GM12891 (cell line): ENCODE measurements at regions not wholly inside any gene's neighbourhood (a gene's known extent, or its start where the extent isn't known, plus 50 kb on each side); places are given as distances from the start of the nearest gene placed in this dataset.

Source experiments
- DNase-seq: peaks from one replicate; pipeline ENCODE4 v3.0.0; 2011; ENCODE audit warnings: low spot score; ENCODE audit not compliant: insufficient read length
- FAIRE-seq: peaks from 2 replicates; lab custom pipeline; 2011; peaks lifted over from hg19 to GRCh38; lab: Jason Lieb, UNC
- PAX5 ChIP-seq: IDR thresholded peaks from 2 replicates; pipeline ENCODE4 v1.6.1; 2011; ENCODE audit warnings: low read length, moderate library complexity, mild to moderate bottlenecking; ENCODE audit not compliant: insufficient read depth, severe bottlenecking
- POLR2A ChIP-seq: IDR thresholded peaks from 2 replicates; pipeline ENCODE4 v1.6.1; 2011; ENCODE audit warnings: low read depth, low read length, control low read depth
- POLR2AphosphoS5 ChIP-seq: IDR thresholded peaks from 2 replicates; pipeline ENCODE4 v1.6.1; 2011; ENCODE audit warnings: low read depth, low read length, control low read depth
- POU2F2 ChIP-seq: IDR thresholded peaks from 2 replicates; pipeline ENCODE4 v1.6.1; 2011; ENCODE audit warnings: low read depth, mild to moderate bottlenecking, control low read depth, low read length, moderate library complexity
- SPI1 ChIP-seq: IDR thresholded peaks from 2 replicates; pipeline ENCODE4 v1.6.1; 2011; ENCODE audit warnings: low read depth, low read length, control low read depth
- TAF1 ChIP-seq: IDR thresholded peaks from 2 replicates; pipeline ENCODE4 v1.6.1; 2011; ENCODE audit warnings: low read depth, low read length, control low read depth

DNA sequence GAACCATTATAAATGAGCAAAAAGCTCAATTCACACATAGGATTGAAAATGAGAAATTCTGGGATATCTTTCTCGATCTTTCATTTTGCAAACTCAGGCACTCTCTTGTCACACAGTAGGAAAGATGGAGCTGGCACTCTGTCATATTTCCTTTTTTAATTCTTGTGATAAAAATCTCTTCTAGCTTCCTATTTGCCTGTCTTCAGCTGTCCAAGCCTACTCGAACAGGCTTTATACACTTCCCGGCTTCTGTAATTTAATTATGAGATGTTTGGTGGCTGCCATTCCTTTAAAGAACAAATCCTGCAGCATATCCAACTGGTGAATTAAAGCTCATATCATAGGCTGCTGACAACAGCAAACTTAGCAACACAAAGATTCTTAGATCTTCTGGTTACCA is 1484.3 kb upstream of the PIK3C3 start:
- no peak for TF ChIP-seq TAF1
- TF ChIP-seq POU2F2: no peak
- TF ChIP-seq POLR2A: no peak
- no peak for TF ChIP-seq POLR2AphosphoS5
- TF ChIP-seq PAX5: no peak
- TF ChIP-seq SPI1: no peak
- DNase-seq (no peak), FAIRE-seq (no peak)

DNA sequence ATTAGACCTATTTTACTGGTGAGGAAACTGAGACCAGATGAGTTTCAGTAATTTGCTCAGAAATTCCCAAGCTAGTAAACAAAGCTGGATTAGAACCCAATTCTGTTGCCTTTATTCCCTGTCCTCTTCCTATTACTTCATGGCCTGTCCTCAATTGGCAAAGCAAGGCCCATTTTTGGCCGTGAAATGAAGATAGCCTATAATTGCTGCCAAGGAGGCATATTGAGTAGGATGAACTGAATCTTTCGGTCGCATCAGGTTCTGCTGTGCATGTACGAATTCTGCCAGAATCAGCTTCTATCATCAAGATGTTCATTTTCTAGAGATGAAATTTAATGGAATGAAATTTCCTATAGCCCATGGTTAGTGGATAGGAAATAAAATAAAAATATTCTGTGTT is 1485.2 kb upstream of the PIK3C3 start:
- DNase-seq (no peak), FAIRE-seq (no peak)
- TF ChIP-seq POLR2A (no peak), POU2F2 (no peak), TAF1 (no peak), SPI1 (no peak), PAX5 (no peak), POLR2AphosphoS5 (no peak)

DNA sequence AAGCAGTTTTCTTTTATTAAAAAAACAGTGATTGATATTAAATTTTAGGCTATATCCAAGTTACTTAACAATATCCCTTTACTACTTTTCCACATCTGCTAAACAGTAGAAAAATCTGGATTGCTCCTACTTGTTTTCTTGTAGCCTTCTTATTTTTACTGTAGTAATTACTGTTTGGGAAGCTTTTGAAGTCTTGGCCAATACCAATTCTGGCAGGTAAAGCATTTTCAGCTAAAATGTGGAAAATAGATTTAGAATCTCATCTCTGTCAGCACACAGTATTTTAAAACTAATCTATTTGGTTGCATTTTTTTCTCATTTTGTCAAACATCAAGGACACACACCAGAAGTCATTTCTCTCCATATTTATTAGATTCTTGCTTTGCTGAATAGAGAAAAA is 1485.7 kb upstream of the PIK3C3 start:
- TF ChIP-seq SPI1: no peak
- TF ChIP-seq POLR2A: no peak
- TF ChIP-seq POU2F2: no peak
- no peak for TF ChIP-seq TAF1
- no peak for TF ChIP-seq PAX5
- no peak for TF ChIP-seq POLR2AphosphoS5
- FAIRE-seq: no peak

DNA sequence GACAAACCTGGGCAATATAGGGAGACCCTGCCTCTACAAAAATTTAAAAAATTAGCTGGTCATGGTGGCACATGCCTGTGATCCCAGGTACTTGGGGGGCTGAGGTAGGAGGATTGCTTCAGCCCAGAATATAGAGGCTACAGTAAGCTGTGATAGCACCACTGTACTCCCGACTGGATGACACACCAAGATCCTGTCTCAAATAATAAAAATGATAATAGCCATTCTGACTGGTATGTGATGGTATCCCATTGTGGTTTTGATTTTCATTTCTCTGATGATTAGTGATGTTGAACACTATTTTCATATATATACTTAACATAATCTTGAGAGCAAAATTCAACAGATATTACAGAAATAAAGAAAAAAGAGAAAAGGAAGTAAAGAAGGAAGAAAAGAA is 1491.0 kb upstream of the PIK3C3 start:
- FAIRE-seq (no peak), DNase-seq (no peak)
- TF ChIP-seq POU2F2 (no peak), POLR2AphosphoS5 (no peak), PAX5 (no peak), SPI1 (no peak), POLR2A (no peak), TAF1 (no peak)

More for the DNA sequence above, 1485.7 kb upstream of the PIK3C3 start:
- DNase-seq: no peak

- TF ChIP-seq POU2F2 (no peak), POLR2A (no peak), TAF1 (no peak)
- DNase-seq (no peak), FAIRE-seq (no peak)
These were observed 1501.1 kb upstream of the PIK3C3 start for GRCh38 chr18:40453903-40454302.

DNA sequence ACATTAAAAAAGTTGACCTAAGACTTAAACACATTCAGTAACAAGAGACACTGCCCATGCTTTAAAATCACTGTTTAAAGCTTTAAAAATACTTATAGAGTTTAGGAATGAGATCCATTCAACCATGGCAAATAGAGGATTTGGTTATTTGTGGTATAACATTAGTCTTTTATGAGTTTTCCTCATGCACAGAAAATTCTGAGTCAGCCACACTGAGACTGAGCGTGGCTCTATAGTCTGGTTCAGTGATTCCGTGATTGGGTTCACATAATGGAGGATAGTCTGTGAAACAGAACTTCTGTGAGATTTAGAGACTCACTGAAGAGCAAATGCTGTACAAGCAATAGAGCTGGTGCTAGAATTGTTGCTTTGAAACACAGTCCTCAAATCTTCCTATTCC is 1502.4 kb upstream of the PIK3C3 start:
- TF ChIP-seq PAX5 (no peak), POU2F2 (no peak), TAF1 (no peak), POLR2A (no peak), POLR2AphosphoS5 (no peak), SPI1 (no peak)
- DNase-seq (no peak), FAIRE-seq (no peak)

DNA sequence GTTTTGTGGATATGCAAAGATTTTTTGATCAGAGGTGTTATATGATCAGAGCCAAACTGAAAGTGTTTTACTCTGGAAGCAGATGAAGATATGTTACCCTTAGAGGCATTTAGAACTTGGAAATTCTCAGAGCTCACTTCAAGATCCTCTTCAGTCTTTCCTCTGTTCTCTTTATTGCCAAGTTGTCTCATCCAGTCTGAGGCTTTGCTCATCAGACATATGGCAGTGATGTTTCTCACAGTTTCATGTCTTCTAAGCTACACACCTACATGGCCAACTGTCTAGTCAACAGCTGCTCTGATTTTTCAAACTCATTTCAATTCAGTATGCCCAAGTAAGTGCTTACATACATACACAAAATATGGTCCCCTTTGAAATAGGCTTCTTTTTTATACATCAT is 1504.3 kb upstream of the PIK3C3 start:
- FAIRE-seq (no peak), DNase-seq (no peak)
- TF ChIP-seq PAX5 (no peak), TAF1 (no peak), POLR2AphosphoS5 (no peak), POLR2A (no peak), POU2F2 (no peak), SPI1 (no peak)

DNA sequence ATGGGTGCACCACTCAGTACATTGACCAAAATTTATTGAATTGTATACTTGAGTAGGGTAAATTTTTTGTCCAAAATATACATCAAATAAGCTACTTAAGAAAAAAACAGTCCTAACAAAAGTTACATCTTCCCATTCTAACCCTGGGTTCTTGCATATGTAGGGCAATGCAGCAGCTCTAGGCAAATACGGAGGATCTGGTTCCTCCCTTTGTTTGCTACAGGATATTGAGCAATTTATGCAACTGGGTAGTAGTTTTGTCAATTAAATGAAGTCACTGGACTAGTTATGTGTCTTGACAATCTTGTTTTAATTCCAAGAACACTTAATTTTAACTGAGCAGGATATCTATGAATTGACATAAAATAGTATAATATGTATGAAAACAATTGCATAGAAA is 1507.2 kb upstream of the PIK3C3 start:
- TF ChIP-seq POLR2A (no peak), PAX5 (no peak), SPI1 (no peak), POU2F2 (no peak), POLR2AphosphoS5 (no peak), TAF1 (no peak)
- DNase-seq (no peak), FAIRE-seq (no peak)

DNA sequence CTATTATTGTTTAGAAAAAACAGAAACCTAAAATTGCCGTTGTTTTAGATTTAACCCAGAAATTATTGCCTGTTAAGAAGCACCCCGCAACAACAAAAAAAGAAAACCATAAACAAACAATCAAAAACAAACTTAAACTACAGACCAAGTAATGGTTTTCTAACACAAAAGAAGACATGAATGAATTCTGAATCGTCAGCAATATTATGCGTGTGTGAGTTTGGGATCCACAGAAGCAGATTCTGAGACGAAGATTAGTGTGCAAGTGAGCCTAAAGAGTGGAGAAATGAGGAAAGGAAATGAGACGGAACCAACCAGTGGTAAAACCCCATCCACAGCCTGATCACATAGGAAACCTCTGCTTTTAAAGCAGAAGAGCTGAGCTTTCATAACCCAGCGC is 1514.9 kb upstream of the PIK3C3 start:
- DNase-seq (no peak), FAIRE-seq (no peak)
- no peak for TF ChIP-seq POU2F2
- no peak for TF ChIP-seq TAF1
- no peak for TF ChIP-seq POLR2A
- no peak for TF ChIP-seq PAX5
- TF ChIP-seq SPI1: no peak
- TF ChIP-seq POLR2AphosphoS5: no peak

GRCh38 chr18:40437517-40437916 is 1517.5 kb upstream of the PIK3C3 start:
- FAIRE-seq (no peak), DNase-seq (no peak)
- TF ChIP-seq SPI1: no peak
- no peak for TF ChIP-seq TAF1
- TF ChIP-seq POU2F2: no peak
- no peak for TF ChIP-seq POLR2AphosphoS5
- no peak for TF ChIP-seq POLR2A
- no peak for TF ChIP-seq PAX5
